DND-41 (cell line): ENCODE measurements at regions not wholly inside any gene's neighbourhood (a gene's known extent, or its start where the extent isn't known, plus 50 kb on each side); places are given as distances from the start of the nearest gene placed in this dataset.

Experiments used
- ATAC-seq: fragments of 200-7000 bp; cut with Tn5 transposase; 3 replicates; pipeline ENCODE4 v1.9.1; 2021; ENCODE audit warnings: low read depth; ENCODE audit not compliant: insufficient read depth
- DNase-seq: peaks from one replicate; pipeline ENCODE4 v3.0.0-alpha.2; 2020
- H2AFZ ChIP-seq: 2 replicates; pipeline ENCODE4 v1.6.0; 2012; ENCODE audit warnings: low read depth, low read length
- H3K27ac ChIP-seq: 2 replicates; pipeline ENCODE4 v1.5.1; 2012; ENCODE audit warnings: low read length, inconsistent platforms
- H3K27me3 ChIP-seq: fragments of 200-600 bp; sonication (generic); 2 replicates; pipeline ENCODE4 v1.6.0; 2012; ENCODE audit warnings: low read length, mild to moderate bottlenecking, inconsistent platforms; ENCODE audit not compliant: insufficient read depth, poor library complexity
- H3K36me3 ChIP-seq: 2 replicates; pipeline ENCODE4 v1.5.1; 2012; ENCODE audit warnings: low read length, inconsistent platforms; ENCODE audit not compliant: insufficient read depth
- H3K4me1 ChIP-seq: 2 replicates; pipeline ENCODE4 v1.5.1; 2012; ENCODE audit warnings: mild to moderate bottlenecking, low read length; ENCODE audit not compliant: insufficient read depth
- H3K4me2 ChIP-seq: 2 replicates; pipeline ENCODE4 v1.6.0; 2012; ENCODE audit warnings: mild to moderate bottlenecking, moderate library complexity, low read length, inconsistent platforms; ENCODE audit not compliant: insufficient read depth
- H3K4me3 ChIP-seq, 2 experiments: fragments of 200-600 bp in 1 of 2; shearing (Covaris generic) in 1 of 2; 2 replicates each; pipeline ENCODE4 v1.5.1; 2012 to 2016; ENCODE audit warnings: inconsistent platforms in 2 of 2, low read length in 2 of 2, mild to moderate bottlenecking in 2 of 2, low read depth in 1 of 2, moderate library complexity in 1 of 2
- H3K79me2 ChIP-seq: 2 replicates; pipeline ENCODE4 v1.6.0; 2012; ENCODE audit warnings: low read length, inconsistent platforms; ENCODE audit not compliant: insufficient read depth
- H3K9ac ChIP-seq: 2 replicates; pipeline ENCODE4 v1.6.0; 2012; ENCODE audit warnings: low read depth, mild to moderate bottlenecking, inconsistent platforms, low read length, moderate library complexity
- H3K9me3 ChIP-seq: 2 replicates; pipeline ENCODE4 v1.5.1; 2012; ENCODE audit warnings: low read length, moderate library complexity, mild to moderate bottlenecking, inconsistent platforms; ENCODE audit not compliant: insufficient read depth, severe bottlenecking
- H4K20me1 ChIP-seq: 2 replicates; pipeline ENCODE4 v1.6.0; 2012; ENCODE audit warnings: low read length; ENCODE audit not compliant: insufficient read depth
- EZH2 ChIP-seq: IDR thresholded peaks from 3 replicates; pipeline ENCODE4 v1.6.1; 2012; ENCODE audit warnings: borderline replicate concordance, low read depth, mild to moderate bottlenecking, moderate library complexity, low read length, inconsistent platforms; ENCODE audit not compliant: severe bottlenecking
- TF ChIP-seq, protein P1 (sequence below): IDR thresholded peaks from 2 replicates; pipeline ENCODE4 v1.5.1; 2012; ENCODE audit warnings: borderline replicate concordance, low read length, moderate library complexity, mild to moderate bottlenecking; ENCODE audit not compliant: poor library complexity, severe bottlenecking; ENCODE audit errors: extremely low read depth

DNA sequence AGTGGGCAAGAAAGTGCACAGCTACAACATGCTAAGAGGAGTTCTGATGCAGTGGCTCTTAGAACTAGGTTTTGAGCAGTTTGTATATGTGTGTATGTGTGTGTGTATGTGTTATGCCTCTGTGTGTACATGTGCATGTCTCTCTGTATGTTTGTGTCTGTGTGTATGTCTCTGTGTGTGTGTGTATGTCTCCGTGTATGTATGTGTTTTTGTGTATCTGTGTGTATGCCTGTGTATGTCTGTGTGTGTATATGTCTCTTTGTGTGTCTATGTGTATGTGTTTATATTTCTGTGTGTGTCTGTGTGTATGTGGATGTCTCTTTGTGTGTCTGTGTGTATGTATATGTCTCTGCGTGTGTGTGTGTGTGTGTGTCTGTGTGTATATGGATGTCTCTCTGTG, 139.6 kb downstream of the C12orf75 start:
- H3K27ac ChIP-seq, result no peak overlapping the region
- DNase-seq (no peak), ATAC-seq (no peak)
- H3K4me2 ChIP-seq, result no peak overlapping the region
- H3K27me3 ChIP-seq, result peaks cover 7% of the 10 kb centered on the region
- no peaks in the 10 kb centered on the region for H3K4me1 ChIP-seq
- H4K20me1 ChIP-seq, result no peaks in the 10 kb centered on the region
- H3K9ac ChIP-seq, result no peak overlapping the region
- H2AFZ ChIP-seq, result no peak overlapping the region
- H3K36me3 ChIP-seq, result no peaks in the 10 kb centered on the region
- TF ChIP-seq, protein P1, sequence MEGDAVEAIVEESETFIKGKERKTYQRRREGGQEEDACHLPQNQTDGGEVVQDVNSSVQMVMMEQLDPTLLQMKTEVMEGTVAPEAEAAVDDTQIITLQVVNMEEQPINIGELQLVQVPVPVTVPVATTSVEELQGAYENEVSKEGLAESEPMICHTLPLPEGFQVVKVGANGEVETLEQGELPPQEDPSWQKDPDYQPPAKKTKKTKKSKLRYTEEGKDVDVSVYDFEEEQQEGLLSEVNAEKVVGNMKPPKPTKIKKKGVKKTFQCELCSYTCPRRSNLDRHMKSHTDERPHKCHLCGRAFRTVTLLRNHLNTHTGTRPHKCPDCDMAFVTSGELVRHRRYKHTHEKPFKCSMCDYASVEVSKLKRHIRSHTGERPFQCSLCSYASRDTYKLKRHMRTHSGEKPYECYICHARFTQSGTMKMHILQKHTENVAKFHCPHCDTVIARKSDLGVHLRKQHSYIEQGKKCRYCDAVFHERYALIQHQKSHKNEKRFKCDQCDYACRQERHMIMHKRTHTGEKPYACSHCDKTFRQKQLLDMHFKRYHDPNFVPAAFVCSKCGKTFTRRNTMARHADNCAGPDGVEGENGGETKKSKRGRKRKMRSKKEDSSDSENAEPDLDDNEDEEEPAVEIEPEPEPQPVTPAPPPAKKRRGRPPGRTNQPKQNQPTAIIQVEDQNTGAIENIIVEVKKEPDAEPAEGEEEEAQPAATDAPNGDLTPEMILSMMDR, result no peak
- TF ChIP-seq EZH2, result no peak
- H3K9me3 ChIP-seq, result no peaks in the 10 kb centered on the region
- H3K4me3 ChIP-seq, result no peak overlapping the region
- H3K79me2 ChIP-seq, result no peaks in the 10 kb centered on the region

DNA sequence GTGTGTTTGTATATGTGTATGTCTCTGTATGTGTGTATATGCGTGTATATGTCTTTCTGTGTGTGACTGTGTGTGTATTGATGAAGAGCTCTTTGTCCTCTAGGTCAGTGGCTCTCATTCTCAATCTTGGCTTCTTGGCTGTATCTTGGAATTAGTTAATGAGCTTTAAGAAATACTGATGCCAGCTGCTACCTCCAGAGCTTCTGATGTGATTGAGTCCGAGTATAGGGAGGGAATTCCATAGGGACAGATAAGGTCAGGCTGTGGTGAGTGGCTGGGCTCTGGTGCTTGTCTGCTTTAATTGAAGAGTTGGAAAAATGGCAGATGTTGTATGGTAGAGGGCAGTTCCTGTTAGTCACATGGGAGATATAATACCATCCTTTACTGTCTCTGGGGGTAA, 140.1 kb downstream of the C12orf75 start:
- no peaks in the 10 kb centered on the region for H3K36me3 ChIP-seq
- peaks cover 7% of the 10 kb centered on the region for H3K27me3 ChIP-seq
- H3K27ac ChIP-seq, result no peak overlapping the region
- no peaks in the 10 kb centered on the region for H3K79me2 ChIP-seq
- ATAC-seq (no peak), DNase-seq (no peak)
- H3K4me3 ChIP-seq, result no peak overlapping the region
- H3K9me3 ChIP-seq, result no peaks in the 10 kb centered on the region
- H3K9ac ChIP-seq, result no peak overlapping the region
- no peak overlapping the region for H2AFZ ChIP-seq
- TF ChIP-seq, protein P1, result no peak
- TF ChIP-seq EZH2, result no peak
- no peaks in the 10 kb centered on the region for H3K4me1 ChIP-seq
- no peaks in the 10 kb centered on the region for H4K20me1 ChIP-seq
- no peak overlapping the region for H3K4me2 ChIP-seq

DNA sequence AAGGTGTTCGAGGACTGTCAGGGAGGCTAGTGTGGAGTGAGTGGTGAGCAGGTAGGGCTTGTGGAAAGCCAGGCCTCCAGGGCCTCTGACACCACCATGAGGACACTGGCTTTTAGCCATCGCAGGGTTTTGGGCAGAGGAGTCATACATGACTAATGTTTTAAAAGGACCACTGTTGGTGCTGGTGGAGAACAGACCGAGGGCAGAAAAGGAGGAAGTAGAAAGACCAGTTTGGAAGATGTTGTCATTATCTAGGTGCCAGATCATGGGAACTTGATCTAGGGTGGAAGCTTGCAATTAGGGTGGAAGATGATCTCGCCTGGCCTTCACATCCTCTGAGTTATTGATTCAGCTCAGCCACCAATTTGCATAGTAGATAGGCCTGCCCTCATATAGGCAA, 144.2 kb downstream of the C12orf75 start:
- ATAC-seq (no peak), DNase-seq (no peak)
- no peak overlapping the region for H3K4me2 ChIP-seq

DNA sequence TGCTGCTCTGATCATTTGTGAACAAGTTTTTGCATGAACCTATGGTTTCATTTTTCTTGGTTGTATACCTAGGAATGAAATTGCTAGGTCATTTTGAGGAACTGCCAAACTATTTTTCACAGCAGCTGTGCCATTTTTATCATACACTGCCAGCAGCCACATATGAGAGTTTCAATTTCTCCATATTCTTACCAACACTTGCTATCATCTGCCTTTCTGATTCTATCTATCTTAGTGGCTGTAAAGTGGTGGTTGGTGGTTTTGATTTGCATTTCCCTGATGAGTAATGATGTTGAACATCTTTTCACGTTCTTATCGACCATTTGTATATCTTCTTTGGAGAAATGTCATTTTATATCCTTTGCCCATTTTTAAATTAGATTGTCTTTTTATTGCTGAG, 146.1 kb downstream of the C12orf75 start:
- ATAC-seq, result no peak
- Histone ChIP-seq H2AFZ (no peak overlapping the region), H3K9me3 (no peaks in the 10 kb centered on the region), H3K27ac (no peak overlapping the region), H3K4me3 (no peak overlapping the region), H3K79me2 (no peaks in the 10 kb centered on the region), H3K9ac (no peak overlapping the region), H3K4me2 (no peak overlapping the region), H3K27me3 (peaks cover 5% of the 10 kb centered on the region), H3K4me1 (no peaks in the 10 kb centered on the region), H4K20me1 (no peaks in the 10 kb centered on the region), H3K36me3 (no peaks in the 10 kb centered on the region)
- TF ChIP-seq, protein P1, result no peak
- TF ChIP-seq EZH2, result no peak
- no peak for DNase-seq

More for the DNA sequence above, 144.2 kb downstream of the C12orf75 start:
- no peaks in the 10 kb centered on the region for H3K79me2 ChIP-seq
- no peak overlapping the region for H2AFZ ChIP-seq
- H3K4me1 ChIP-seq, result no peaks in the 10 kb centered on the region
- H3K9me3 ChIP-seq, result no peaks in the 10 kb centered on the region
- H3K27me3 ChIP-seq, result peaks cover 7% of the 10 kb centered on the region
- no peak overlapping the region for H3K9ac ChIP-seq
- no peak overlapping the region for H3K4me3 ChIP-seq
- no peaks in the 10 kb centered on the region for H3K36me3 ChIP-seq
- no peak overlapping the region for H3K27ac ChIP-seq
- no peaks in the 10 kb centered on the region for H4K20me1 ChIP-seq
- TF ChIP-seq EZH2, result no peak
